ENCODE measurements at regions not wholly inside any gene's neighbourhood (a gene's known extent, or its start where the extent isn't known, plus 50 kb on each side); places are given as distances from the start of the nearest gene placed in this dataset.

GRCh38 chr9:543478-543877 is 298.0 kb upstream of the DMRT1 start:
- TF ChIP-seq CTCF (IDR thresholded peaks at IDR 0.05) (no peak), POLR2A (IDR thresholded peaks at IDR 0.05) (no peak)

Data from heart left ventricle (tissue), 13 donors.